Retina (tissue), 1 donor: ENCODE measurements at regions not wholly inside any gene's neighbourhood (a gene's known extent, or its start where the extent isn't known, plus 50 kb on each side); places are given as distances from the start of the nearest gene placed in this dataset.
"Not testable (repeated sequence)": the region's sequence is repeated elsewhere in the genome, so short reads cannot be mapped to it uniquely, and the experiment has no call there.

ENCODE experiments used
- DNase-seq: peaks from one replicate; pipeline ENCODE4 v3.0.0-alpha.2; 2016

DNA sequence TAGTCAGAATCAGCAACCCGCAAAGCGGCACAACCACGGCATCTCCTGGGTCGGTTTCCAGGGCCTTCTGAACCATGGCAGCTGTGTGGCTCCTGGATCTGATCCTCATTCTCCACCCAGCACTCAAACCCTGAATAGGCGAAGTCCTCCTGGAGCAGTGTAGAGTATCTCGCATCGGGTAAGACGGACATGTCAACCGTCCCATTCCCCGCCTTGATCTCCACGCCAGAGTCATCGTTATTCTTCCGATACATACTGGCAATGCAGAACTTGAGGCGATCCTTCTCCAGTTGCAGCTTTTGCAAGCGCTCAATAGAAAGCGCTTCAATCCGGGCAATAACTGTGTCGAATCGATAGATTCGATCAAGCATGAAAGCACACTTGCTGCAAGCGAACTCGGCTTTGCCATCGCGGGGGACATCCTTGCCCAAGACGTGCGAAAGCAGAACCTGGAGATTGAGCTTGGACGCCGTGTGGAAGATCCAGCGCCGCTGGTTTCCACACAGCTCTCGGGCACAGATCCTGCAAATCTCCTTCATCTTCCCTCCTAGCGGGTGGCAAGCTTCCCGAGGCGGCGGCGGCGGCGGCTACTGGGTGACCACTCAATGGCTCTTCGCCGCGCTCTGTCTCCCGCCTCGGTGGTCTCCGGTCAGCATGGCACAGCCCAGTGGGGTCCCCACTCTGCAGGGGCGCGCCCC, 142.9 kb downstream of the NBPF8 start:
- peak; percentile 40 for DNase-seq

DNA sequence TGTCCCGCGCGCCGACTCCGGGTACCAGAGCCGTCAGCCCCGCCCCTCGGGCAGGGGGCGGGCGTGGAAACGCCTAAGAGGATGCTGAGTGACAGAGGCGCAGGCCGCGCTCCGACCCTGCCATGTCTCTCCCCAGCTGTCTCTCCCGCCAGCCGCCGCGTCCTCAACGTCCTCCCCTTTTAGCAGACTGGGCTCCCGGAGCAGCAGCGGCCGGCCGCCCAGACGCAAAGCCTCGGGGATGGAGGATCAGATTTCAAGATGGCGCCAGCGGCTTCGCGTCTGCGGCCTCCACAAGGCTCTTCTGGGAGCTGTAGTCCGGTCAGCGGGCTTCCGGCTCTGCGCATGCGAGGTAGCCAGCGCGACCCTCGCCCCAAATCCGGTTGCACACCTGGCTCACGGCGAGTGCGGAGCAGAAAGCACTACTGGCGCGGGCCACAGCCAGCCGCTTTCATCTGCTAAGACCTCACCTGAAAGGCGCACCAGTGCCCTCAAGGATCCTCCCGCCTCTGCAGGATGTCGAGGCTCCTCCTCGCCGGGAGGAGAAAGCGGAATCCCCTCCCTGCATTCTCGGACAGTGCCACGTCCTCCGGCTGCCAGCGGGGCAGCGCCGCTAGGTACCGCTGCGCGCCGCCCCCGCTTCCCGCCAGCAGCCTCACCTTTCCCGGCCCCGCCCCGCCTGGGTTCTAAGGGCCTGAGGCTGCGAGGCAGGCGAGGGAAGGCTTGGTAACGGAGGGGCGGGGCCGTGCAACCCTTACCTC, 143.6 kb downstream of the NBPF8 start:
- peak; percentile 81 for DNase-seq

GRCh38 chr1:120561767-120562166, 146.9 kb downstream of the NBPF8 start:
- not testable (repeated sequence) for DNase-seq

DNA sequence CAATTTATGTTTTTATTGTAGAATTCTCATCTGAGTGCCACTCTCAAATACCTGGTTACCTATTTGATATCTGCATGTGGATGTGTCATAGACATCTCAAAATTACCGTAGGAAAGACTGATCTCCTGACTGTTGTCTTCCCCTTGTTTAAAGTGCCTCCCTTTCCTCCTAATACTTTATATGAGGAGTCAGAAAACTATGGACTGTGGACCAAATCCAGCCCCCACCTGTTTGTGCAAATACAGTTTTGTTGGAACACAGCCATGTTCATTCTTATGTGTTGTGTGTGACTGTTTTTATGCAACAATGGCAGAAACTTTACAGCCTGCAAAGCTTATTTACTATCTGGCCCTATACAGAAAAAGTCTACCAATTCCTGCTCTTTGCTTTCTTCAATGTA, 150.6 kb downstream of the NBPF8 start:
- DNase-seq: not testable (repeated sequence)

DNA sequence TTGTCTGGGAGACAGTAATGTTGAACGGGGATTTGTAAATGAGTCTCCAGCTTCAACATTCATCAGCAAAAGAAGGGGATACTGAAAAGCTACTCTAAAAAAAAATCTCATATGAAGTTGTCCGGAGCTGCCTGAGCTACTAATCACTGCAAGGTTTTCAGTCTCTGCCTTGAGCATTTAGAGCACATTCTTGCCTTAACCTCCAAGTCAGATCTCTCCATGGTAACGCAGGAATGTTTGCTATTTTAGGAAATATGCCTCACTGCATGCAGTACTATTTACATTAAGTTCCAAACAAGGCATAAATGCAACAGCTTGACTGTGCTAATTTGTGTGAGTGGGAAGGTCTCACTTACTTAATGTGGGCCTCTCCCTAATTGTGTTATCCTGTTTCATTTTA, 152.8 kb downstream of the NBPF8 start:
- DNase-seq: not testable (repeated sequence)

DNA sequence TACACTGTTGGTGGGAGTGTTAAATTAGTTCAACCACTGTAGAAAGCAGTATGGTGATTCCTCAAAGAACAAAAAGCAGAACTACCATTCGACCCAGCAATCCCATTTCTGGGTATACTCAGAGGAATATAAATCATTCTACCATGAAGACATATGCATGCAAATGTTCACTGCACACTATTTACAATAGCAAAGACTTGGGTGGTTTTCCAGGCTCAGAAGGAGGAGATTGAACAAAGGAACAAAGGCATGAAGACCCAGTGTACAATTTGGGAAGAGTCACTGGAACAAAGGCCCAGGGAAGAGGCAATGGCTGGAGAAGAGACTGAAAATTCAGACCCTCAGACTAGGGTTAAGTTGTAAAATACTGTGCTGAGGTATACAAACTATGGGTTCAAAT, 148.5 kb upstream of the NBPF26 start:
- DNase-seq: not testable (repeated sequence)

DNA sequence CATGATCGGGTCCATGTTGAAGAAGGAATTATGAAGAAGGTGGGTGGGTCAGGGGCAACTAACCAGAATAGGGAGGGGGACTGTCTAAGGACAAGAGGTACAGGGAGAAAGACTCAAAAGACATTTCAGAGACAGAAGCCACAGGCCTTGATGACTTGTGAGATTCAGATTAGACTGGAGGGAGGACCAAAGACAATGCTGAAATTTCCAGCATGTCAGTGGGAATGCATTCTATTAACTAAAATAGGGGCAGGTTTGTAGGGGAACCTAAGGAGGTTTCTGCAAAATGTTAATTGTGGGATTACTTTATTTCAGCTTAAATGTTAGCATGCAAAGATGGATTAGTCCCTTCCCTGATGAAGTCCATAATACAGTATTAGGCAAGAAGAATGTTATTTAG, 141.6 kb upstream of the NBPF26 start:
- not testable (repeated sequence) for DNase-seq

DNA sequence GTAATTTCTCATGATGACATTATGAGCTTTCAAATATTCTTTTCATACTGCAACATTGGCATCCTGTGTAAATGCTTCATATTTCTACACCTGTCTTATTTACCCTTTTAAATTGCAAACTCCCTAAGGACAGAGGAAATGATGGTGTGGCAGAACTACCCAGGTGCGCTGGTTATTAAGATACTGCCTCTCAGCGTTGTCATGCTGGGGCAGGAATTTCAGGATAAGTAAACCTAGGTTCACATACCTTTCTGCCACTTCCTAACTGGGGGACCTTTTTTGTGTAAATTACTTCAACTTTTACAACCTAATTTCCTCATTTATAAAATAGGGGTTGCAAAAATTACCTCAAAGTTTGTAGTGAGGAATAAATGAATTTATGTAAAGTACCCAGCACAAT, 137.7 kb upstream of the NBPF26 start:
- not testable (repeated sequence) for DNase-seq

DNA sequence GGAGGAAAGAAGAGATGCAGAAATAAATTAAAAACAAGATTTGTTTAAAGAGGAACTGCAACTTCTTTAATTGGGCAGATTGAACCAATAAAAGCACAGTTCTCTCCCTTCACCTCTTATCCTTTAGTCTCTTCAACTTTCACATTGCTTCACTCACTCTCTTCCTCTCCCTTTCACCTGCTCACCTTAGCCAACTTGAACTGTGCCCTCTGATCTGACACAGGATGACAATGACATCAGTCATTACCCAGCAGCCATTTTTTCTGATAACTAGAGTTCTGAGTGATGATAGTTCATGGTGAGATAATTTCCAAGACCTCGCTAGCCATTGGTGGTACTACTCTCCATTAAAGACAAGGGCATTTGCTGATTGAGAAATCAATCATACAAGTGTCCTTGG, 134.9 kb upstream of the NBPF26 start:
- not testable (repeated sequence) for DNase-seq

DNA sequence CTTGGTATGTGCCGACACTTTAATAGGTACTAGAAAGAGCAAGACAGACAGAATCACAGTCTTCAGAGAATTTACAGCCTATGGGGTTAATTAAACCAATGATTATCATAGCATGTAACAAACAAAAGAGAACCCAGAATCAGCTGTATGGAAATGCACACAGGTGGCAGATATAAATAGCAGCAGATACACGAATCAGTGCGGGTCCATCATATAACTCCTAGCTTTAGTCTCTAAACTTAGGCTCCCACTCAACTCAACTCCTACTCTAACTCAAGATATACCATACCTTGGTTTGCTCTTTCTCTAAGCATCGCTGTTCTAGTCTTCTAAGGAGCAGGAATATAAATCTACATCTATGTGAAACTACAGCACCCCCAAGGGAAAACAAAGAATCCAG, 132.0 kb upstream of the NBPF26 start:
- DNase-seq: not testable (repeated sequence)

- not testable (repeated sequence) for DNase-seq
Observed at GRCh38 chr1:120592943-120593342, 130.8 kb upstream of the NBPF26 start.

- DNase-seq: not testable (repeated sequence)
Observed at GRCh38 chr1:120593648-120594047, 130.1 kb upstream of the NBPF26 start.

DNA sequence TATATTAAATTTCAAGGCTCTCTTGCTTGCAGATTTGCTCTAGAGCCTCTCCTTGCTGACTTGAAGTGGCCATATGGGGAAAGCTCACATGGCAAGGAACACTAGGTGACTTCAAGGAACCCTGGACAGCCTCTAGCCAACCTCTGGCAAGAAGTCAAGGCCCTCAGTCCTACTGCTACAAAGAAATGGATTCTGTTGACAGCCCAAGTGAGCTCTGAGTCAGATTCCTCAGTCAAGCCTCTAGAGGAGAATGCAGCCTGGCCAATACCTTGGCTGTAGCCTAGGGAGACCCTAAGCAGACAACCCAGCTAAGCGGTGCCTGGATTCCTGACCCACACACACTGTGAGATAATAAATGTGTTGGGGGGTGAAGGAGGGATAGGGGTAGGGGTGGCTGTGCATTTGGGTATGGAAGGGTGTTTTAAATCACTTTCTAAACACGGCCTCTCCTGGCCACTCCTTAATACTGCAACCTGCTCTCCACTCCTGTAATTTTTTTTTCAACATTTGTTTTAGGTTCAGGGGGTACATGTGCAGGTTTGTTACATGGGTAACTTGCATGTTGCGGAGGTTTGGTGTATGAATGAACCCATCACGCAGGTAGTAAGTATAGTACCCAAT, 125.3 kb upstream of the NBPF26 start:
- not testable (repeated sequence) for DNase-seq

DNA sequence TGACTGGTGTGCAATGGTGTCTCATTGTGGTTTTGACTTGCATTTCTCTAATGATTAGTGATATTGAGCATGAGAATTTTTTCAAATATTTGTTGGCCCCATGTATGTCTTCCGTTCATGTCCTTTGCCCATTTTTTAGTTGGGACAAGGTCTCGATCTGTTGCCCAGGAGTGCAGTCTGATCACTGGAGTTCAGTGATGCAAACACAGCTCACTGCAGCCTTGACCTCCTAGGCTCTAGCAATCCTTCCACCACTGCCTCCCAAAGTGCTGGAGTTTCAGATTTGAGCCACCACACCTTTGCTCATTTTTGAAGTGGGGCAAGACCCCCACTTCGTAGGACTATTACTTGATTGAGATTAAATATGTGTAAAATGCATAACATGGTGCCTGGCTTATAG, 124.2 kb upstream of the NBPF26 start:
- DNase-seq: not testable (repeated sequence)

DNA sequence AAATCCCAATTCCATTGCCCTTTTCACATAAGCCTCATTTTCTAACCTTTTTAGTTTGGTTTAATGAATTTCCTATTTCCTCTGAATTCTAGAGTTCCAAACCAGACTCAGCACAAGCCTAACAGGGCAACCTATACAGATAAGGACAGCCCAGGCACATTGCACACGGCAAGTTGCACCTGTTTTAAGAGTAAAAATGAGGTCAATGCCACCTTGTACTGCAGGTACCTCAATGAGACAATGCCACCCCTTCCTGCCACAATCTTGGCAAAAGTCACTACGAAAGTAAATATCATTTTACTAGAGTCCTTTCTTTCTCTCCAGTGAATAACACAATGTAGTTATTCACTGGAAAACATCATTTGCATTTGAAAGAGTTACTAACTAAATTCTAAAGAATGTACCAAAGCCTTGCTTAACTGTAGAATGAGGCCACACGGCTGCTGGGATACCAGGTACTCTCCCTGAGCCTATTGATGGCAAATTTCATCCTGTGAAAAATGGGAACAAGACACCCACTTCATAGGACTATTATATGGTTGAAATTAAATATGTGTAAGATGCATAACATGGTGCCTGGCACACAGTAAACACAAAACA, 123.2 kb upstream of the NBPF26 start:
- DNase-seq: not testable (repeated sequence)

DNA sequence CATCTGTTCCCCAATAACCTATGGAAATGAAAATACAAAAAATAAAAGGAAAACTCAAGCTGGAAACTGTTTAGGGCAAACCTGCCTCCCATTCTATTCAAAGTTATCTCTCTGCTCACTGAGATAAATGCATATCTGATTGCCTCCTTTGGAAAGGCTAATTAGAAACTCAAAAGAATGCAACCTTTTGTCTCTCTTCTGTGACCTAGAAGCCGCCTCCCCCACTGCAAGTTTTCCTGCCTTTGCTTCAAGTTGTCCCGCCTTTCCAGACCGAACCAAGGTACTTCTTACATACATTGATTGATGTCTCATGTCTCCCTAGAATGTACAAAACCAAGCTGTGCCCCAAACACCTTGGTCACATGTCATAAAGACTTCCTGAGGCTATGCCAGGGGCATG, 115.9 kb upstream of the NBPF26 start:
- DNase-seq: not testable (repeated sequence)

DNA sequence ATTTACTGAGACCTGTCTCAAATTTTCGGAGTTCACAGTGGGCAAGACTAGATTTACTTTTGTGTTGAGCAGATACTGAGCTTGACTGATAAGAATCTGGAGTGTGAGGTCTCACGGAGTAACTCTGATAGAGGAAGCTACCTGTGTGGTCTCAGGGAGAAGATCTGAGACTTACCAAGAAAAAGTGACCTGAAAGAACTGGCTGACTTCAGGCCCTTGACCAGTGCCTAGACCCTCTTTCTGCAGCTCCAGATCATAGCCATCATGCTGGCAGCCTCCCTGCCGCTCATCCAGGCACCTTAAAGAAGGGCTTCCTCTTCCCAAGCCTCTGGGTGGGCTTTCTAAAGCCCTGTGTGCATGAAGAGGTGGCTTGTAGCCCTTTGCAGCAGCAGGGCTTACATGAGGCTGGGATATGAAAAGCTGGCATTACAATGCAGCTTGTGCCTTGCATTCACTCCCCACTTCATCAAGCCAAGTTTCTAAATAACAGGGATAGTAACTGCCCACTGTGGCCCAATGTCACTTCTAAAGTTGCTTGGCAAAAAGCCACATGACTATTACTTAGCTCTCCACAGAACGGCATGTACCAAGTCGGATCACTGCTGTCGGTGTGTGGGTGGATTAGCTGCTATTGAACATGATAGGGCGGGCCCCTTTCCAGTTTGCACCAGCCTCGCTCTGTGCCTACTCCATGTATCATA, 115.3 kb upstream of the NBPF26 start:
- DNase-seq: not testable (repeated sequence)

DNA sequence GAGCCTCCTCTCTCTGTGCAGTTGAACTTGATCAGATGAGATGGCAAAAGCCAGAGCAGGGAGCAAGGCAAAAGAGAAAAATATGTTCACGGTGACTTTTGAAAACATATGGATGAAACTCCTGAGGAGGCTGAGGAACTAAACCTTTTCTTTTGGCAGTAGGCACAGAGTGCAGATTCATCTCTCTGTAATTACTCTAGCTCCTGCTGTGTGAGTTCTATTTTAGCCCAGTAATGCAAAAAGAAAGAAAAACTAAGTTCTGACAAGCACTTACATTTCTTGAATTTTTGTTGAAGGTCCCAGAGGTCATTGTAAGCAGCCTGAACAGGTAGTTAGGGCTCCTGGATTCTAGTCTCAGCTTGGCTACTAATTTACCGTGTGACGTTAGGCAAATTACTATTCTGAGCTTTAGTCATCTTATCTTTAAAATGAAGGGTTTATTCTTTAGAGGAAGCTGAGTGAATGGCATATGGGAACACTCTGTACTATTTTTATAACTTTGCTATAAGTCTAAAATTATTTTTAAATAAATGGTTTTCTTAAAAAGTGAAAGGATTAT, 114.7 kb upstream of the NBPF26 start:
- not testable (repeated sequence) for DNase-seq

GRCh38 chr1:120609834-120610233, 113.9 kb upstream of the NBPF26 start:
- DNase-seq: not testable (repeated sequence)

DNA sequence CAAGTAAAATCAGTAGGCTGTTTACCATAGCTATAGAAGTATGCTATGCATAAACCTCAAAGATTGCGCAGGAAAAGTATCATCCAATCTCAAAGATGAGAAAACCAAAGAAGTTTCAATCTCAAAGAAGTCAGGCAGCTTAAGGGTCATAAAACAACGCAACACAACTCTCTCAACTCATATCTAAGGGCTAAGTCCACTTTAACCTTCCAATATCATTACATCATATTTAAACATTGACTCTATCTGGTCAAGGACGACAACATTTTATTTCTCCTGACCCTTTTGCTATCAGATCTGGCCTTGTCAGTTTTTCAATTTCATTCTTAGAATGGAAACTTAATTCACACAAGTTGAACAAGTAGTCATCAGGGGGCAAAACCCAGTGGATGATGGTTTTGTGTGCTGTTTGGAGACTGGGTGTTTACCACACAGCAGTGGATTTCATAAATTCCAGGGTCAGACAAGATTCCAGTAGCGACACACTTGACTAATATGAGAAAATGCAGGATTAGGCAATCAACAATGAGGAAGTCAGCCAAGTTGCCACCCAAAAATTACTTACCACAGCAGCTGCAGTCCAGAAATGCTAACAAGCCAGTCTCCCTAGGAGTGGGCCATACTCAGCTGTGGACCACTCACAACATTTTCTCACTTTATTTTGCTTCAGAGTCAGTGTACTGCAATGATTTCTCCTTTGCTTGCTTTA, 108.7 kb upstream of the NBPF26 start:
- DNase-seq: not testable (repeated sequence)

GRCh38 chr1:120617493-120617892, 106.3 kb upstream of the NBPF26 start:
- not testable (repeated sequence) for DNase-seq
